Cardiac septum (tissue), 1 donor: ENCODE measurements at regions not wholly inside any gene's neighbourhood (a gene's known extent, or its start where the extent isn't known, plus 50 kb on each side); places are given as distances from the start of the nearest gene placed in this dataset.
"Not testable (repeated sequence)": the region's sequence is repeated elsewhere in the genome, so short reads cannot be mapped to it uniquely, and the experiment has no call there.

Experiments used
- DNase-seq: peaks from one replicate; pipeline ENCODE4 v3.0.0-alpha.2; 2020; ENCODE audit warnings: low spot score
- intact Hi-C: fragments of 100-400 bp; cut with DNase I; formaldehyde crosslinking; loops from one replicate; pipeline ENCODE4 v1.14.0; 2022
- donor health status: DM: no; HTN: no; CAD: no.

GRCh38 chr5:13358342-13358741 lies 586.1 kb downstream of the DNAH5 start:
- DNase-seq: no peak
- intact Hi-C loops: no loop called here

DNA sequence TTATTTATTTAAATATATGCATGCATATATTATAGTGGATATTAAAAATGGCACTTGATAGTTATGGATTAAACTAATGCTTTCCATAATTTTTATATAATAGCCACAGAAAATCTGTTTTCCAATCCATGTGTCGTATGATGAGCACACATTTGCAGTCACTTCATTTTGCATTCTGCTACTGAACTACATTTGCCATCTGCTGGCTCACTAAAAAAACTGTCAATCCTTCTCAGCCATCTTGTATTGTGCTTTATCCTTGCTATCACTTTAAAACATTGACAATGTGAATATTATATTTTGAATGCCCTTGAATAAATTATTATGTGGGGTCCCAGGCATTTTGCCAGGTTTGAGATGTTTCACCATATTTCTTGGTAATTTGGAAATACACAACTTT lies 586.6 kb downstream of the DNAH5 start:
- no peak for DNase-seq
- intact Hi-C loops: no loop called here

DNA sequence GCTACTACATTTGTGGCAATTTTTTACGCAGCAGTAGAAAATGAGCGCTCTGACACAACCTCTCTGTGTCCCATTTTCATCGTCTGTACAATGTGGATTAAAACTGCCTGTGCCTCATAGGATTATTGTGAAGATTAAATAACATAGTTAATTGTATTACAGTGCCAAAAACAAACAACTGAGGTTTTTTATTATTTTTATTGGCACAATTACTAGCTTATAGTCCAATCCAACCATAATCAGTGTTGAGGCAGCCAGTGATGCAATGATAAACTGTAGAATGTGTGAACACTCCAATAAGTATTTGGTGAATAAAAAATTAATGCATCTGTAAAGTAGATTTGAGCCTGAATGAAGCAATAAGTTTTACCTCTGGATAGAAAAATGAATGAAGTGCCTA lies 588.3 kb downstream of the DNAH5 start:
- no peak for DNase-seq
- intact Hi-C loops: no loop called here

- intact Hi-C loops: no loop called here
- DNase-seq: no peak
Observed at GRCh38 chr5:13354611-13355010, 589.9 kb downstream of the DNAH5 start.

GRCh38 chr5:13350767-13351166 lies 593.7 kb downstream of the DNAH5 start:
- no peak for DNase-seq
- intact Hi-C loops: no loop called here

- intact Hi-C loops: no loop called here
- no peak for DNase-seq
Observed at GRCh38 chr5:13348568-13348967, 595.9 kb downstream of the DNAH5 start.

DNA sequence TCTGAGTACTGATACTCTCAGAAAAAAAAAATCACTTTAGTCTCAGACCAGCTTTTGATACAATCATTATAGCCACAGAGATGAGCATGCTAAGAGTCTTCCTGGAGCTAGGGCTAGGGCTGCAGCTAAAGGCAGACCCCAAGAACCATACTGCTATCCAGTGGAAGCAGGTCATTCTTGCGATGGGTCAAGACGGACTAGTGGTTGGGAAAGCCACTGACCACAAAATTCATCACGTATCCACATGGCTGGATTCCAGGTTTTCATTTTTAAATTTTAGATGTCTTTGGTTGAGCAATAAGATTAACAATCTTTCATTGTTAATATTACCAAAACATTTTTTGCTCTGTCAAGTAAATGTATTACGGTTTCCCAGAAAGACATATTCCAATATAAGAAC lies 598.1 kb downstream of the DNAH5 start:
- intact Hi-C loops: no loop called here
- no peak for DNase-seq

DNA sequence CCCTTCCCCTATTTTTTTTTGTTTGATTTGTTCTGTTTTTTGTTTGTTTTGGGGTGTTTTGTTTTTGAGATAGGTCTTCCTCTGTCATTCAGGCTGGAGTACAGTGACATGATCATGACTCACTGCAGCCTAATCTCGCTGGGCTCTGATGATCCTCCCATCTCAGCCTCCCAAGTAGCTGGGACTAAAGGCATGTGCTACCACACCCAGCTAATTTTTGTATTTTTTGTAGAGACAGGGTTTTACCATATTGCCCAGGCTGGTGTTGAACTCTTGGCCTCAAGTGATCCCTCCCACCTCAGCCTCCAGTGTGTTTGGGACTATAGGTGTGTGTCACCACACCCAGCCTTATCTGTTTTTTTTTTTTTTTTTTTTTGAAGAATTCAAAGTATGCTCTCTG lies 605.4 kb downstream of the DNAH5 start:
- DNase-seq: no peak
- intact Hi-C loops: no loop called here

DNA sequence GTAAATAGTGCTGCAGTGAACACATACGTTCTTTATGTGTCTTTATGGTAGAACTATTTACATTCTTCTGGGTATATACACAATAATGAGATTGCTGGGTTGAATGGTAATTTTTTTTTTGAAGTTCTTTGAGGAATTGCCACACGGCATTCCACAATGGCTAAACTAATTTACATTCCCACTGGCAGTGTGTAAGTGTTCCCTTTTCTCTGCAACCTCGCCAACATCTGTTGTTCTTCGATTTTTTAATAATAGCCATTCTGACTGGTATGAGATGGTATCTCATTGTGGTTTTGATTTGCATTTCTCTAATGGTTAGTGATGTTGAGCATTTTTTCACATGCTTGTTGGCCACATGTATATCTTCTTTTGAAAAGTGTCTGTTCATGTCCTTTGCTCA lies 609.5 kb downstream of the DNAH5 start:
- intact Hi-C loops, DNase-seq: not testable (repeated sequence)

DNA sequence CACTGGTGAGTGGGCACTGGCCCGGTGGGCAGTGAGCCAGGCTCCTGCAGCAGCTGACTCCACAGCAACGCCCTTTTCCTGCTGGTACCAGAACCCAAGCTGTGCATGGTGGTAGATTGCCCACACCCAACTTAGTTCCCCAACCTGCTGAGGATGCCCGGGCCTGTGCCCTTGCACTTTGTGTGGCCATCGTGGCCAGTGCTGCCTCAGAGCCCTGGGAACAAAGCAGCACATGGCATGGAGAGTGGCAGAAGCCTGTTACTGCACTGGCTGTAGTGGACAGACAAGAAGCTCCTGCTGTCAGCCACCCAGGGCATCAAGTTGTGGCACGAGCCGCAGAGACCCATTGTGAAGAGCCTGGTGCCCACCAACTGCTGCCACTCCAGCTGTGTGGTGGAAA lies 612.9 kb downstream of the DNAH5 start:
- no peak for DNase-seq
- intact Hi-C loops: no loop called here

GRCh38 chr5:13328316-13328715 lies 616.2 kb downstream of the DNAH5 start:
- no peak for DNase-seq
- intact Hi-C loops: no loop called here

DNA sequence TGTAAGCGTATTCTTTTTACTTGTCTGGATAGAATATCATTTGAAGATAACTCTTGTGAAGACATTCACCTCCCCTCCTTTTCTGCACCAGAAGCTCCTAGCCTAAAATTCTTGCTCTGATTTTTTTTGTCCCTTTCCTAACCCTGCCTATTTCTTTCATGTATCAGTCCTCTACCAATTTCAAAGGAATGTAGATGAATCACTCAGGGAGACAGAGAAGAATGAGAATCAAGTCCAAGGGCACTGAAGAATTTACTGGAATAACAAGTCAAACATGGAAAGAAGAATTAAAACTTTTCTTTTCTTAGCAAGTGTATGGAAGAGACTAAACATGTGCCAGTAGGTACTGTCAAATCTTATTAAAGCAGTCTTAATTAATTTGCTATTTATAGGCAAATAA lies 618.7 kb downstream of the DNAH5 start:
- intact Hi-C loops: no loop called here
- DNase-seq: no peak

DNA sequence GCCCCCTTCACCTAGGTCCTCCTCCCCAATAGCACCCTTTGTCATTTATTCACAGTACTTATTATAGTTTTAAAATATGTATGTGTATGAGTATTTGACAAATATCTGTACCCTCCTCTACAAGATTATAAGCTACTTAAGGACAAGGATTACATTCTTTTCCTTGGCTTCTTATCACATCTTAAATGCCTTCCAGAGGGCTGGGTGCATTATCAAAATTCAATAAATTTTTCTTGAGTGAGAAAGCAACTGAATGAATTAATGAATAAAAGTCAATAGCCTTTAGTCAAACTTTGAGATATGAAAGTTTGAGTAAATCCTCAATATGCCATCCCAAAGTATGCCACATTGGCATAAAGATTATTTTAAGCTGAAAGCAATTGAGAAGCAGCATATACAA lies 621.7 kb downstream of the DNAH5 start:
- intact Hi-C loops: no loop called here
- DNase-seq: no peak

GRCh38 chr5:13317654-13318053 lies 626.8 kb downstream of the DNAH5 start:
- intact Hi-C loops: no loop called here
- no peak for DNase-seq

- DNase-seq: no peak
- intact Hi-C loops: no loop called here
Observed at GRCh38 chr5:13316176-13316575, 628.3 kb downstream of the DNAH5 start.

DNA sequence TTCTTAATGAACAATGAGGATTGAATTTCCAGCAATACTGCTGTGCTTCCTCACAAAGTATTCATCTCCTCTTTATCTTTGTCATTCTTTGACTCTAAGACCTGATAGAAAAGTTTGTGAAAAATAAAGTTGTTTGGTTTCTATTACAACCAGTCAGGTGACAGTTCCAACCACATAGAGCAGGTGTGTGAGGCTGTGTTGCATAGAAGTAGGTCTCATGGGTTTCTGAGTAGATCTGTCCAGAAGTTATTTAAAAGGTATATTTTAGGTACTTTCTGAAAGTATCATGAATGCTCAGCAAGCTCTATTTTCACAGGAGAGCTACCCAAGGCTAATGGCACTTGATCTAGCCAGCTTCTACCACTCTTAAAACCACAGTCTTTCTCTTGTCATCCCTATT lies 637.0 kb downstream of the DNAH5 start:
- no peak for DNase-seq
- intact Hi-C loops: no loop called here

GRCh38 chr5:13303445-13303844 lies 641.0 kb downstream of the DNAH5 start:
- intact Hi-C loops: no loop called here
- no peak for DNase-seq

DNA sequence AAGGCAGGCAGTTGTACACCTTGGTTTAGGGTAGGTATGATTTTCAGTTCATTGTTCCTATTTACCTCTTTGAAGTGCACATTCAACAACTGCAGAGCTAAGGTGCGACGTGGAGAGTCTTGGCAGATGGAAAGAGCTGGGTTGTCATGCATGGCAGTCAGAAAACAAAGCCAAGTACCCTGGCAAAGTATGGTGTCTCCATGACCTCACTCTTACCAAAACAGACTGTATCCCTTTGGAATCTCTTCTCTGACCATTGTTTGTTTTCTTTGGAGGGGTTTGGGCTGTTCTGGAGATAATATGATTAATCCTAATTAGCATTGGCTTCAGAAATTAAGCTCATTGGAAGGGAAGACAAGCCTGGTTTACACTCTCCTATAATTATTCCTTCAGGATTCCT lies 665.7 kb downstream of the DNAH5 start:
- intact Hi-C loops: no loop called here
- no peak for DNase-seq

GRCh38 chr5:13278148-13278547 lies 666.3 kb downstream of the DNAH5 start:
- DNase-seq: no peak
- intact Hi-C loops: no loop called here

DNA sequence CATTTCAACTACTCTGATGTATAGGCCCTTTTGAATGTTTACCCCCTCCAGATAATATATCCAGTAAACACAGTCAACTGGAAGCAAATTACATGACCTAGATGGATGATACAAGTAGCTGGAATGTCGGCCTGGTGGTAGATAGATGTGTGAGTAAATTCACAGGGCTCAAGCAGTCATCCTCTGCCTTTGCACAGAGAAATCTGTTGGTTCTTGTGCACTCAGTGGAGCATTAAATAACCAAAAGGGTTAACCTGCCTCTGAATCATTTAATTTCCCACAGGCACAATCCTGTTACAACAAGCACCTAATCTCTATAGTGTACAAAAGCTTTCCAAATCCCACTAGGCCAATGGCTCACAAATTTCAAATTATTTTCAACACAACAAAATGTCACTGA lies 668.3 kb downstream of the DNAH5 start:
- no peak for DNase-seq
- intact Hi-C loops: no loop called here

GRCh38 chr5:13263701-13264100 lies 680.8 kb downstream of the DNAH5 start:
- intact Hi-C loops: no loop called here
- no peak for DNase-seq

DNA sequence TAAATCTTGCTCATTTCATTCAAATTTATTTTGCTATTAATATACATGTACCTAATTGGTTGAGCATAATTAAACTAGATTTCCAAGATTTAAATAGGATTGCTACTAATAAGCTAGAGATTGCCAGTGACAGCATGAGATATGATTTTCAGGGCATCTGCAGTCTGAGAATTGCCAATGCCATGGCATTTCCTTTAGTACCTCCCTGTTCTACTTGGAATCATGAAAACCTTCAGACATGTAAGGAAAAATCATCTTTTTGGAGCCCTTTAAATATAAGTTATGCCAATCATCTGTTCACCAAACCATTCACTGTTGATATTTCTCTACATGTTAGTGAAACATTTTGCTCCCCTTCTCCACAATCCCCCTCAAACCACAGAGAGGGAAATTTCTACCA lies 691.4 kb downstream of the DNAH5 start:
- intact Hi-C loops: no loop called here
- no peak for DNase-seq

DNA sequence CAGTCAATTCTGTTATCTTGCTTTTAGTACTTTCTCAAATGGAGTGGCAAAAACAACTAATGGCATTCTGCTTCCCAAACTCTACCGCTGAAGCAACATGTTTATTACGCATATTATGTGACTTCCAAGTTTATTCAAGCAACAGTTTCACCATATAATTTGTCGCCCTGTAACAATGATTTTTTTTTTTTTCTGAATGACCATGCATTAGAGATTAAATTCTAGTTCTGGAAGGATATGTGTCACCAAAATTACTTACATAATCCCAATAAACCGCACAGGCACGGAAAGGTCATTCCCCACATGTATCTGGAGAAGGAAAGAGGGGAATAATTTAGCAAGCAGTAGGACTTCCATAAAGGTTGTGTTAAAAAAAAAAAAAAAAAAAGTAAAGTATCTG lies 691.8 kb downstream of the DNAH5 start:
- intact Hi-C loops: no loop called here
- no peak for DNase-seq
